Retinal pigment epithelial cell (primary cell): ENCODE measurements at regions not wholly inside any gene's neighbourhood (a gene's known extent, or its start where the extent isn't known, plus 50 kb on each side); places are given as distances from the start of the nearest gene placed in this dataset.
"Not testable (repeated sequence)": the region's sequence is repeated elsewhere in the genome, so short reads cannot be mapped to it uniquely, and the experiment has no call there.

Source experiments
- DNase-seq: peaks from one replicate; pipeline ENCODE4 v3.0.0-alpha.2; 2010; ENCODE audit warnings: low read depth
- H3K4me3 ChIP-seq: 2 replicates; pipeline ENCODE4 v1.5.1; 2011; ENCODE audit warnings: mild to moderate bottlenecking, low read length, control low read depth, moderate library complexity
- CTCF ChIP-seq: conservative IDR thresholded peaks from 2 replicates; pipeline ENCODE4 v1.5.1; 2011; ENCODE audit warnings: low read depth, low read length, control low read depth, inconsistent platforms

- H3K4me3 ChIP-seq: no peak overlapping the region
- no peak for DNase-seq
- TF ChIP-seq CTCF: no peak
Observed at GRCh38 chr7:112930787-112931186, 140.6 kb upstream of the TMEM168 start.

- DNase-seq: no peak
- no peak for TF ChIP-seq CTCF
- H3K4me3 ChIP-seq: no peak overlapping the region
Observed at GRCh38 chr7:112929421-112929820, 139.2 kb upstream of the TMEM168 start.

- TF ChIP-seq CTCF: no peak
- DNase-seq: no peak
Observed at GRCh38 chr7:112926018-112926417, 135.8 kb upstream of the TMEM168 start.

GRCh38 chr7:112922546-112922945, 132.4 kb upstream of the TMEM168 start:
- not testable (repeated sequence) for H3K4me3 ChIP-seq, DNase-seq

More at GRCh38 chr7:112926018-112926417, 135.8 kb upstream of the TMEM168 start:
- no peak overlapping the region for H3K4me3 ChIP-seq

GRCh38 chr7:112916431-112916830, 126.2 kb upstream of the TMEM168 start:
- not testable (repeated sequence) for H3K4me3 ChIP-seq, DNase-seq

- H3K4me3 ChIP-seq: no peak overlapping the region
- no peak for DNase-seq
- no peak for TF ChIP-seq CTCF
Observed at GRCh38 chr7:112908086-112908485, 117.9 kb upstream of the TMEM168 start.

GRCh38 chr7:112907658-112908057, 117.5 kb upstream of the TMEM168 start:
- H3K4me3 ChIP-seq: no peak overlapping the region
- no peak for TF ChIP-seq CTCF
- DNase-seq: no peak

- no peak for TF ChIP-seq CTCF
- no peak for DNase-seq
- H3K4me3 ChIP-seq: no peak overlapping the region
Observed at GRCh38 chr7:112905950-112906349, 115.8 kb upstream of the TMEM168 start.
